Activated T-cell treated with anti-CD3 and anti-CD28 coated beads for 48 hours (primary cell): ENCODE measurements at regions not wholly inside any gene's neighbourhood (a gene's known extent, or its start where the extent isn't known, plus 50 kb on each side); places are given as distances from the start of the nearest gene placed in this dataset.
A peak's percentile ranks its signal among the peaks of the same experiment; 100 is the strongest.
"Not testable (repeated sequence)": the region's sequence is repeated elsewhere in the genome, so short reads cannot be mapped to it uniquely, and the experiment has no call there.

Source experiments
- DNase-seq: peaks from one replicate; pipeline ENCODE4 v3.0.0-alpha.2; 2020; ENCODE audit warnings: low read depth

GRCh38 chr6:27674882-27675281, 202.0 kb upstream of the ZNF184 start:
- DNase-seq, result no peak

GRCh38 chr6:27672113-27672799, 199.4 kb upstream of the ZNF184 start:
- DNase-seq, result peak; percentile 27

- no peak for DNase-seq
Measured at GRCh38 chr6:27669624-27670301, 196.9 kb upstream of the ZNF184 start.

- no peak for DNase-seq
Measured at GRCh38 chr6:27669295-27669623, 196.4 kb upstream of the ZNF184 start.

GRCh38 chr6:27668442-27669294, 195.8 kb upstream of the ZNF184 start:
- DNase-seq, result peak; percentile 75

- no peak for DNase-seq
Measured at GRCh38 chr6:27667657-27668441, 194.9 kb upstream of the ZNF184 start.

GRCh38 chr6:27667016-27667656, 194.2 kb upstream of the ZNF184 start:
- no peak for DNase-seq

GRCh38 chr6:27662769-27663168, 189.9 kb upstream of the ZNF184 start:
- DNase-seq, result no peak

- DNase-seq, result not testable (repeated sequence)
Measured at GRCh38 chr6:27662212-27662611, 189.3 kb upstream of the ZNF184 start.

GRCh38 chr6:27653143-27653825, 180.4 kb upstream of the ZNF184 start:
- not testable (repeated sequence) for DNase-seq

- DNase-seq, result no peak
Measured at GRCh38 chr6:27651371-27651732, 178.4 kb upstream of the ZNF184 start.

GRCh38 chr6:27650620-27651370, 177.9 kb upstream of the ZNF184 start:
- peak; percentile 52 for DNase-seq

- DNase-seq, result no peak
Measured at GRCh38 chr6:27644528-27644927, 171.6 kb upstream of the ZNF184 start.

- DNase-seq, result no peak
Measured at GRCh38 chr6:27642744-27643456, 170.0 kb upstream of the ZNF184 start.

GRCh38 chr6:27635886-27636285, 163.0 kb upstream of the ZNF184 start:
- DNase-seq, result not testable (repeated sequence)

GRCh38 chr6:27633221-27633688, 160.3 kb upstream of the ZNF184 start:
- DNase-seq, result not testable (repeated sequence)

GRCh38 chr6:27631609-27631916, 158.7 kb upstream of the ZNF184 start:
- no peak for DNase-seq

GRCh38 chr6:27630727-27631608, 158.1 kb upstream of the ZNF184 start:
- peak; percentile 72 for DNase-seq
